ENCODE measurements at regions not wholly inside any gene's neighbourhood (a gene's known extent, or its start where the extent isn't known, plus 50 kb on each side); places are given as distances from the start of the nearest gene placed in this dataset.

- TF ChIP-seq CTCF (IDR thresholded peaks at IDR 0.05 in 4 of 5, conservative IDR thresholded peaks at IDR 0.05 in 1 of 5) (no peak), POLR2A (IDR thresholded peaks at IDR 0.05) (no peak)
- no peak for DNase-seq
- no peak for ATAC-seq
- intact Hi-C loops (cut with DNase I; ENCODE audit: low total_unique reads) (no loop called here), in situ Hi-C loops (cut with MboI; ENCODE audit: low sequenced_read_pairs in 4 of 4) (no loop called here)
- Histone ChIP-seq H3K36me3 (no peaks in the 10 kb centered on the region), H3K27me3 (no peaks in the 10 kb centered on the region), H3K4me1 (no peaks in the 10 kb centered on the region), H3K27ac (no peak overlapping the region), H3K9me3 (no peaks in the 10 kb centered on the region), H3K4me3 (no peak overlapping the region)
These were observed 511.8 kb downstream of the METTL15 start for GRCh38 chr11:28619846-28620540.

- no peak for ATAC-seq
These were observed 510.2 kb downstream of the METTL15 start for GRCh38 chr11:28618416-28618815.

GRCh38 chr11:28616160-28616965, 508.2 kb downstream of the METTL15 start:
- in situ Hi-C loops (cut with MboI; ENCODE audit: low sequenced_read_pairs in 4 of 4) = no loop called here
- H3K4me3 ChIP-seq = no peak overlapping the region
- H3K27ac ChIP-seq = no peak overlapping the region
- intact Hi-C loops (cut with DNase I; ENCODE audit: low total_unique reads) = no loop called here
- H3K27me3 ChIP-seq = no peaks in the 10 kb centered on the region
- H3K36me3 ChIP-seq = no peaks in the 10 kb centered on the region
- no peaks in the 10 kb centered on the region for H3K9me3 ChIP-seq
- DNase-seq (no peak), ATAC-seq (no peak)
- H3K4me1 ChIP-seq = no peaks in the 10 kb centered on the region
- TF ChIP-seq POLR2A (IDR thresholded peaks at IDR 0.05) = no peak
- TF ChIP-seq CTCF (IDR thresholded peaks at IDR 0.05 in 4 of 5, conservative IDR thresholded peaks at IDR 0.05 in 1 of 5) = no peak

More at GRCh38 chr11:28618416-28618815, 510.2 kb downstream of the METTL15 start:
- H3K36me3 ChIP-seq = no peaks in the 10 kb centered on the region
- in situ Hi-C loops (cut with MboI; ENCODE audit: low sequenced_read_pairs in 4 of 4) (no loop called here), intact Hi-C loops (cut with DNase I; ENCODE audit: low total_unique reads) (no loop called here)
- no peaks in the 10 kb centered on the region for H3K27me3 ChIP-seq
- no peak overlapping the region for H3K27ac ChIP-seq
- no peak overlapping the region for H3K4me3 ChIP-seq
- TF ChIP-seq CTCF (IDR thresholded peaks at IDR 0.05 in 4 of 5, conservative IDR thresholded peaks at IDR 0.05 in 1 of 5) = no peak
- no peak for TF ChIP-seq POLR2A (IDR thresholded peaks at IDR 0.05)
- H3K4me1 ChIP-seq = no peaks in the 10 kb centered on the region
- no peaks in the 10 kb centered on the region for H3K9me3 ChIP-seq
- no peak for DNase-seq

- no peaks in the 10 kb centered on the region for H3K36me3 ChIP-seq
- no peaks in the 10 kb centered on the region for H3K9me3 ChIP-seq
- no peak overlapping the region for H3K4me3 ChIP-seq
- H3K27me3 ChIP-seq = no peaks in the 10 kb centered on the region
- H3K4me1 ChIP-seq = no peaks in the 10 kb centered on the region
- DNase-seq (no peak), ATAC-seq (no peak)
- no peak for TF ChIP-seq CTCF (IDR thresholded peaks at IDR 0.05 in 4 of 5, conservative IDR thresholded peaks at IDR 0.05 in 1 of 5)
- intact Hi-C loops (cut with DNase I; ENCODE audit: low total_unique reads) = no loop called here
- in situ Hi-C loops (cut with MboI; ENCODE audit: low sequenced_read_pairs in 4 of 4) = no loop called here
- no peak overlapping the region for H3K27ac ChIP-seq
These were observed 507.4 kb downstream of the METTL15 start for GRCh38 chr11:28615542-28615941.
